ENCODE measurements at regions not wholly inside any gene's neighbourhood (a gene's known extent, or its start where the extent isn't known, plus 50 kb on each side); places are given as distances from the start of the nearest gene placed in this dataset.

DNA sequence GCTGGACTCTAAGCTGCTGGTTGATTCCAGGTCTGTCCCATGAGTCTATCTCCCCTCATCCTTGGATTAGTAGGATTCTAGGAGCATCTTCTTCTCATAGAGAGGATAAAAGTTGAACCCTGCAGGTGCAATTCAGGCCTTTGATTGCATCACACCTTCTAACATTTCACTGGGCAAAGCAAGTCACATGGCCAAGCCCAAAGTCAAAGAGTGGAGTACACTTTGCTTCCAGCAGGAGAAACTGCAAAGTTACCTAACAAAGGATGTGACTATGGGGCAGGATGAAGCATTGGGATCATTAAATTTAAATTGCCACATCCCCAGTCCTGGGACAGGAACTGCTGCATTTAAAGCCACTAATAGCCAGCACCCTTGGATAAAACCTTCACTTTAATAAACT lies 51.0 kb upstream of the EGFLAM start:
- no peak for DNase-seq (ENCODE audit: low read depth in 3 of 3, low spot score in 2 of 3)

DNA sequence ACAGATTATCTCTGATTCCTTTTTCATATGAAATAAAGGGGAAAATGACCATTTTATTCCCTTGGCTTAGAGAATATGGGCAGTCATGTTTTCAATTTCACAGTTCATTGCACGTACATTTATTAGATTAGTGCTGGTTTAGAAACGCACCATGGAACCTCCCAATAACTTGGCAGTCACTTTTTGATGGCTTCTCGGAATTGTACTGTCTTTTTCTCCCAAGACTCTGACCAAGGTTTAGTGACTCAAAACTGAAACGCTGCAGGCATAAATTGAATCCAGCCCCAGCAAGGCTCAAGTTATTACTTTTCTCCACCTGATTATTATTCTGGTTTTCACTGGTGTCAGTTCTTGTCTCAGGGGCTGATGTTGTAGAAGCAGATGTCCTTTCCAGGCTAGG lies 55.6 kb upstream of the EGFLAM start:
- no peak for DNase-seq (ENCODE audit: low read depth in 3 of 3, low spot score in 2 of 3)

DNA sequence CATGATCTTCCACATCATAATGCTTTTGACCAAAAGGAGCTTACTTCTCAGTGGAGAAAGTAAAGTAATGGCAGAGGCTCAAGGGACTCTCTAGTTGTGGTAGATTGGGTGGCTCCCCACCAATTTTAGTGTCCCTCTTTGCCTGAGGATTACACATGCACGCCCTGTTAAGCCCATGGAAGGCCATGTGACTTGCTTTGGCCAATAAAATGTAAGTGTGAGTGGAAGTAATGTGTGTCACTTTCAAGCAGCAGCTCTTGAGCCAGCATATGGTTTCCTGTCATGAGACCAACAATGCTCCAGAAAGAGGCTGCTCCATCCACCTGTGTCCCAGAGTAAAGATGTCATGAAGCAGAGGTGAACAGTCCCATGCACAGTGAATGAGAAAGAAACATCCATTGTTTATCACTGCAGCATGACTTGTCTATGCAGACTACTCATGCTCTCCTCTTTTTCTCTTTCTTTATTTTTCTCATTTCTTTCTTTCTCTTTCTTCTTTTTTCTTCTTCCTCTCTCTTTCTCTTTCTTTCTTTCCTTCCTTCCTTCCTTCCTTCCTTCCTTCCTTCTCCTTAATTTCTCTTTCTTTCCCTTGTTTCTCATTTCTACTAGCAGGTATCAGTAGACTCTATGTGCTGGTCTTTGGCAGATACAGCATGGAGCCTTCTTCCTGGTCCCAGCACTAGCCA lies 57.3 kb upstream of the EGFLAM start:
- DNase-seq (ENCODE audit: low read depth in 3 of 3, low spot score in 2 of 3) = no peak

- no peak for DNase-seq (ENCODE audit: low read depth in 3 of 3, low spot score in 2 of 3)
These were observed 61.2 kb upstream of the EGFLAM start for GRCh38 chr5:38197118-38197517.

GRCh38 chr5:38193015-38193581 lies 65.3 kb upstream of the EGFLAM start:
- peak; percentile 43 to 58 (median 53) for DNase-seq (ENCODE audit: low read depth in 3 of 3, low spot score in 2 of 3)

GRCh38 chr5:38191693-38192092 lies 66.7 kb upstream of the EGFLAM start:
- no peak for DNase-seq (ENCODE audit: low read depth in 3 of 3, low spot score in 2 of 3)

- no peak for DNase-seq (ENCODE audit: low read depth in 3 of 3, low spot score in 2 of 3)
These were observed 68.2 kb upstream of the EGFLAM start for GRCh38 chr5:38190111-38190510.

DNA sequence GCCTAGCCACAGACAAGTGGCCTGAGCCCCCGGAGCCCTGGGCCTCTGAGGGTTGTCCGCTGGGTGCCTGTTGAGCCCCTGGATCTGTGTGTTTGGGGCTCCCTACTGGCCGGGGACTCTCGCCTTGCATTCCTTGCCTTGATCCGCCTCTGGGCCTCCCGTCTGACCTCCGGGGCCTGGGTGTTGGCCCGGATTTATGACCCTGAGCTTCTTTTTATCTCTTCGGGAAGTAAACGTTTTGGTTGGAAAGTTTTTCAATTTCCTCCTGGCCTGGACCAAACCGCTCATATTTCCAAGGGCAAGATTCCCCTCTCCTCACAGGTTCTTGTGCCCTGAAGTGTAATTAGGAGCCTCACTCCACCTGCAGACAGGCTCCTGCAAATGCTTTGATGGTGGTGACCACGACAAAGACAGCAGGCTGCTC lies 69.3 kb upstream of the EGFLAM start:
- peak in 2 of 3 donors; percentile 56 to 74 for DNase-seq (ENCODE audit: low read depth in 3 of 3, low spot score in 2 of 3)

- no peak for DNase-seq (ENCODE audit: low read depth in 3 of 3, low spot score in 2 of 3)
These were observed 69.8 kb upstream of the EGFLAM start for GRCh38 chr5:38188591-38188990.

GRCh38 chr5:38187532-38187931 lies 70.8 kb upstream of the EGFLAM start:
- DNase-seq (ENCODE audit: low read depth in 3 of 3, low spot score in 2 of 3) = no peak

GRCh38 chr5:38184627-38185026 lies 73.7 kb upstream of the EGFLAM start:
- no peak for DNase-seq (ENCODE audit: low read depth in 3 of 3, low spot score in 2 of 3)

- no peak for DNase-seq (ENCODE audit: low read depth in 3 of 3, low spot score in 2 of 3)
These were observed 75.4 kb upstream of the EGFLAM start for GRCh38 chr5:38182991-38183390.

DNA sequence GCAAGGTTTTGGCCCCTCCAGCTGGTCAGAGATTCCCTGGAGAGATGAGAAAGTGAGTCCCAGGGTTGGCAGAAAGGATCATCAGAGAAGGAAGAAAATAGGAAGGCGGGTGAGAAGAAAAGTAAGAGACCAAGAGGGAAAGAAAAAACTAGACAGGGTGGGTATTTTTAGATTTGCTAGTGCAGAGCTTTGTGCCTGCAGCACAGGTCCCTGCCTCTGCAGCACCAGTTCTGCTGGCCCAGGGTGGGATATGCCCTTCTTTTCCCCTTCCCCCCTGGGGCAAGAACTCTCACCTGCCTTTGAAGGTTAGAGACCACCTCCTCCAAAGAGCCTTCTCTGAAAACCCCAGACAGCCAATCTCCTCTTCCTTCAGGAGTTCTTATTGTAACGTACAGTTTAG lies 90.3 kb upstream of the EGFLAM start:
- no peak for DNase-seq (ENCODE audit: low read depth in 3 of 3, low spot score in 2 of 3)

GRCh38 chr5:38167562-38167996 lies 90.8 kb upstream of the EGFLAM start:
- no peak for DNase-seq (ENCODE audit: low read depth in 3 of 3, low spot score in 2 of 3)

GRCh38 chr5:38166832-38167231 lies 91.5 kb upstream of the EGFLAM start:
- no peak for DNase-seq (ENCODE audit: low read depth in 3 of 3, low spot score in 2 of 3)

DNA sequence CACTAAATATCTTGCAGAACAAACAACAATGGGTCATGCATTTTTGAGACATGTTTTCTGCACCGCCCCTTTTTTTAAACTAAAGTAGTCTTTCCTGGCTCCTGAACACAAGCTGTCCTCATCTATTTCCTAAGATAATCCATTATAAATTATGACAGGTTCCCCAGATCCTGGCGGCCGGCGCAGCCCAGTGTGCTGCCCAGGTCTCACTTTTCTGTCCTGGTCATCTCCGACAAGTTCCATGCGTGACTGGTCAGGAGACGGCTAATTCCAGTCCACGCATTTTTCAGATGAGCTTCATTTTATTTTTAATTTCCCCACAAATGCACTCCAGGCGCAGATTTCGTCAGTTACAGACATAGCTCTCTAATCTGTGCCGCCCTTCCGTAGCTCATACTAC lies 92.9 kb upstream of the EGFLAM start:
- DNase-seq (ENCODE audit: low read depth in 3 of 3, low spot score in 2 of 3) = no peak

GRCh38 chr5:38164776-38165399 lies 93.5 kb upstream of the EGFLAM start:
- no peak for DNase-seq (ENCODE audit: low read depth in 3 of 3, low spot score in 2 of 3)

DNA sequence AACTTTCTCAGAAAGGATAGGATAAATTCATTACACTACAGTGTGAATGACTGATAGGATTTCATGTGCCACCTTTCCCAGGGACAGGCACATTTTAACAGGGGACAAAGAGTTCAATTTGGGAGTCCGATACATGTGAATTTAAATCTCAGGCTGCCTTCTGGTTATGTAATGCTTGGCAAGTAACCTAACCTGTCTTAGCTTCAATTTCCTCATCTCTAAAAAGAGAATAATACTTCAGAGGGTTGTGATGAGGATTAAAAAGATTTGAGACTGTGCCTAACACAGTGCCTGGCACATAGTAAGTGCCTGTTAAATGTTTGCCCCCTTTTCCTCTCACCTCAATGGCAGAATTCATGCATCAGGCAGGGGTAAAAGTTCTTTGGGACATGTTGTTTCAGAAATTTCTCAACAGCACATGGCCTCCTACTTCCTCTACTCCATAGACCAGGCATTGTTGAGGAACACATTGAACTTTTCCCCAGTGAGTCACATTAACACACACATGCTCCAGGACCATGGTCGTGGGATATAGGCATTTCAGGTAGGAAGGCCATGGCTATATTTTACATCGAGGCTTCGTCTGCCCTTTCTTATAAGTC lies 94.6 kb upstream of the EGFLAM start:
- DNase-seq (ENCODE audit: low read depth in 3 of 3, low spot score in 2 of 3) = no peak

DNA sequence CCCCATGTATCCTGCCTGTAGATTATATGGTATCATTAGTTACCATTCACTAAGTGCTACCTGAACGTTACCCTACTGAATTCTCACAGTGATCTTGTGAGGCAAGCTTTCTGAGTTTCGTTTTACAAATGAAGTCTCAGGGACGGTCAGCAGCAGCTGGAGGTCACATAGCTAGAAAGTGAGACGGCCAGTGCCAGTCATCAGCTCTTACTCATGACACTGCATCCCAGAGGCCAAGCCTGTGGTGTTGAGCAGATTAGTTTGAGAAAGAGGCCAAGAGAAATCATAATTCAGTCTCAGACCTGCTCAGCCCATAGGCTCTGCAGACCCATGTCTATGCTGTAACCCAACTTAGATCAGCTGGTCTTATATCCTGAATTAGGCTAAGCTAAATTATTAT lies 95.7 kb upstream of the EGFLAM start:
- DNase-seq (ENCODE audit: low read depth in 3 of 3, low spot score in 2 of 3) = no peak

DNA sequence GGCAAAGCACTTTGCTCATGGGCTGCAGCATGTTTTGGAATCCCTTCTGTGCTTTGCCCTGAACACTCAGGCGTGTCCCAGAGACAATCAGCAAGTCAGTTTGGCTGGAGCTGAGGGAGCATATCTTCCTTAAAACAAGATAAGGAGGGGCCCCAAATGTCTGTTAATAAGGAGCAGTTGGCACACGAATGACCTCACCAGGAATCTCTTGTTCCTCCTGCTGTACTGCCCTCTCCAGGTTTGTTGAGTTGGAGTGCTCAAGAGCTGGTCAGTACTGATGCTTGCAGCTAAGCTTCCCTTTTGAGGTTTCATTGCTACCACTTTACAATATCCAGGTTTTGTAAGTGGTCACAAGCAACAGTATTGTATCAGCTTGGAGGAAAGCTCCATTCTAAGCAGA lies 101.3 kb upstream of the EGFLAM start:
- no peak for DNase-seq (ENCODE audit: low read depth in 3 of 3, low spot score in 2 of 3)

DNA sequence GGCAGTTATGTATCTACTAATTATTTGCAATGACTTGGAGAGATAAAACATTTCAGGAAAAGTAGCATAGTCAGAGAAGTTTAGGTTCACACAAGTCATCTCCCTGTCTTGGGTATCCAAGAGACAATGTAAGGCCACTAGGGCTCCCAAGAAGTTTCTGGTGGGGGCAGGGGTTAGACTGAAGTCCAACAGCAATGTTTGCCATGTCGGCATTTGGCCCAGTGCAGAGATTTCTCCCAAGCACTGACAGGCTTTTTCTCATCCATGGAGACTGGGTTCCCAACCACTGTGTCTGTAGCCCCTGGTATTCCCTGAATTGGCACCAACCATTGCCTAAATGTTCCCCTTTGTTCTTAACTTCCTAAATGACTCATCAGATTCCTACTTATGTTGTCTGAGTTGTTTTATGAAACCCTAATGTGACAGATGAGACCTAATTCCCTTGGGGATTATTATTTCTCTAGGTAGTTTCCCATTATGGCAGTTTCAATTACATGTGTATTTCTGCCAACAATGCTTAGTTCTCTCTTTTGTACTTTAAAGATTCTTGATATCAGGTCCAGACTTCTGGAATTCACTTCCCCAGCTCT lies 103.6 kb upstream of the EGFLAM start:
- DNase-seq (ENCODE audit: low read depth in 3 of 3, low spot score in 2 of 3) = no peak

GRCh38 chr5:38151878-38152277 lies 106.5 kb upstream of the EGFLAM start:
- no peak for DNase-seq (ENCODE audit: low read depth in 3 of 3, low spot score in 2 of 3)

Data from right renal cortex interstitium (tissue), 3 donors.